ENCODE measurements at regions not wholly inside any gene's neighbourhood (a gene's known extent, or its start where the extent isn't known, plus 50 kb on each side); places are given as distances from the start of the nearest gene placed in this dataset.

DNA sequence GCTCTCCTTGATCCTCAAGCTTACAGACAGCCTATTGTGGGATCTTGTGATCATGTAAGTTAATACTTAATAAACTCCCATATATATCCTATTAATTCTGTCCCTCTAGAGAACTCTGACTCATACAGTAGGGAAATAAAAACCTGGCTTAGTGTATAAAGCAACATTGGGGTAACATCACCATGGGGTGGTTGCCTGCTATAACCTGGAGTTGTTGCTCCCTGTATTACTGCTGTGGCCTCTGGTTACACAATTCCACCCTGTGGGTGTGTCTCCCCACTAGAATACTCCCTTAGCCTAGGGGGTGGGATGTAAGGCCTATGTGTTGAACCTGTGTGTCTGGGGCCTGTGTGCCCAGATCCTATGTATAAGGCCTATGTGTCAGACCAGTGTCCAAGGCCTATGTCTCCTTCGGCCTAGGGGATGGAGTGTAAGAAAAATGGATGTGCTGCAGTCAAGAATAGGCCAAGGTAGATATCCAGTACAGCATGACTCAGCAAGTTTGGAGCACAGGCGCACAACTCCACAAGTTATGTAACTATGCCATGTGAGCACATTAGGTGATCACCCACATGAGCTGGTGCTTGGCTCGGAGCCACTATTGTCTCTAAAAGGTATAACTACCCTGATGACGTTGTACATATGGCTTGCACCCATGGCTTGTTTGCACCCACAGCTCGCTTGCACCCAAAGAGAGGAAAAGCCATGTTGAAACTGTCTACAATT lies 96.8 kb upstream of the C1orf21 start:
- no peak for DNase-seq (ENCODE audit: low spot score)
- H3K36me3 ChIP-seq = no peaks in the 10 kb centered on the region
- no peak overlapping the region for H3K27ac ChIP-seq
- intact Hi-C loops (cut with DNase I) = no loop called here
- no peaks in the 10 kb centered on the region for H3K9me3 ChIP-seq
- TF ChIP-seq, protein P1, sequence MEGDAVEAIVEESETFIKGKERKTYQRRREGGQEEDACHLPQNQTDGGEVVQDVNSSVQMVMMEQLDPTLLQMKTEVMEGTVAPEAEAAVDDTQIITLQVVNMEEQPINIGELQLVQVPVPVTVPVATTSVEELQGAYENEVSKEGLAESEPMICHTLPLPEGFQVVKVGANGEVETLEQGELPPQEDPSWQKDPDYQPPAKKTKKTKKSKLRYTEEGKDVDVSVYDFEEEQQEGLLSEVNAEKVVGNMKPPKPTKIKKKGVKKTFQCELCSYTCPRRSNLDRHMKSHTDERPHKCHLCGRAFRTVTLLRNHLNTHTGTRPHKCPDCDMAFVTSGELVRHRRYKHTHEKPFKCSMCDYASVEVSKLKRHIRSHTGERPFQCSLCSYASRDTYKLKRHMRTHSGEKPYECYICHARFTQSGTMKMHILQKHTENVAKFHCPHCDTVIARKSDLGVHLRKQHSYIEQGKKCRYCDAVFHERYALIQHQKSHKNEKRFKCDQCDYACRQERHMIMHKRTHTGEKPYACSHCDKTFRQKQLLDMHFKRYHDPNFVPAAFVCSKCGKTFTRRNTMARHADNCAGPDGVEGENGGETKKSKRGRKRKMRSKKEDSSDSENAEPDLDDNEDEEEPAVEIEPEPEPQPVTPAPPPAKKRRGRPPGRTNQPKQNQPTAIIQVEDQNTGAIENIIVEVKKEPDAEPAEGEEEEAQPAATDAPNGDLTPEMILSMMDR (IDR thresholded peaks at IDR 0.05) = no peak
- no peak for TF ChIP-seq POLR2AphosphoS5 (IDR thresholded peaks at IDR 0.05)
- no peak for TF ChIP-seq POLR2A (IDR thresholded peaks at IDR 0.05)
- 97% methylated on average over 5 of the region's 5 CpGs for WGBS
- H3K4me1 ChIP-seq (replicated peaks) = no peaks in the 10 kb centered on the region
- no peak overlapping the region for H3K4me3 ChIP-seq
- no peaks in the 10 kb centered on the region for H3K27me3 ChIP-seq (replicated peaks; ENCODE audit: insufficient read depth)

DNA sequence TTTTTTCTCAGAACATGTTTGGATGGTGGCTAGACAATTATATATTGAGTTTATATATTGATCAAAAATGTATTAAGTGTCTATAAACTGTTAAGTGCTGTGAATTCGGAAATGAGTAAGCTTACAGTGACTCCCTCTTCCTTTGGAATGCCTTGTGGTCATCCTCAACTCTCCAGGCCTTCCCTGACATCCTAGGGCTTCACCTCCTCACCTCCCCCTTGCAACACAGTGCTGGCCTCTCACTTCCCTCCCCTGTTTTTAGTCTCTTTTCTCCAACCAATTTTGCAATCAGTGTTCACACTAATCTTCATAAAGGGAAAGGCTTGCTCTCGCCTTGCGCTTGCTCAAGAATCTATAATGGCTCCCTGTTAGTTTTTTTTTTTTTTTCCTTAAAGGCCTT lies 95.1 kb upstream of the C1orf21 start:
- intact Hi-C loops (cut with DNase I) = no loop called here
- no peak overlapping the region for H3K4me3 ChIP-seq
- H3K27ac ChIP-seq = no peak overlapping the region
- 86% methylated on average over 3 of the region's 3 CpGs for WGBS
- no peak for DNase-seq (ENCODE audit: low spot score)
- no peaks in the 10 kb centered on the region for H3K27me3 ChIP-seq (replicated peaks; ENCODE audit: insufficient read depth)
- no peaks in the 10 kb centered on the region for H3K36me3 ChIP-seq
- TF ChIP-seq POLR2A (IDR thresholded peaks at IDR 0.05) (no peak), POLR2AphosphoS5 (IDR thresholded peaks at IDR 0.05) (no peak)
- TF ChIP-seq, protein P1 (IDR thresholded peaks at IDR 0.05) = no peak
- H3K9me3 ChIP-seq = no peaks in the 10 kb centered on the region
- no peaks in the 10 kb centered on the region for H3K4me1 ChIP-seq (replicated peaks)

DNA sequence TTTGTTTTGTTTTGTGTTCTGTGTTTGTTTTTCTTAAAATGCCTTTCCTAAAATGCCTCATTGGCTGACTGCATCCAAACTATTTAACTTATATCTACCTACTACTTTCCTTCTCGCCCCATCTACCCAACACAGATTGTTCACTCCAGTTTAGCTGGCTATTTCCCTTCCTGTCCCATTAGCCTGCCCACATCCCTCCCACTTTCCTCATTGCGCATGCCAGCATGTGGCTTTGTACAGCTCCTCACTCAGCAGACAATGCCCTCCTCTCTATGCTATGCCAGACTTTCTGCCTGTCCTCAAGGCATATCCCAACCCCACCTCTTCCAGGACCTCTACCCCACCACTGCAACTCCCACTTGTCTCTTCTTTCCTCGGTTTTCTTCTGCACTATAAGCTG lies 94.7 kb upstream of the C1orf21 start:
- Histone ChIP-seq H3K27me3 (replicated peaks; ENCODE audit: insufficient read depth) (no peaks in the 10 kb centered on the region), H3K27ac (no peak overlapping the region), H3K4me3 (no peak overlapping the region), H3K4me1 (replicated peaks) (no peaks in the 10 kb centered on the region), H3K36me3 (no peaks in the 10 kb centered on the region), H3K9me3 (no peaks in the 10 kb centered on the region)
- intact Hi-C loops (cut with DNase I) = no loop called here
- 96% methylated on average over 3 of the region's 3 CpGs for WGBS
- no peak for TF ChIP-seq POLR2A (IDR thresholded peaks at IDR 0.05)
- TF ChIP-seq, protein P1 (IDR thresholded peaks at IDR 0.05) = no peak
- no peak for TF ChIP-seq POLR2AphosphoS5 (IDR thresholded peaks at IDR 0.05)
- DNase-seq (ENCODE audit: low spot score) = no peak

DNA sequence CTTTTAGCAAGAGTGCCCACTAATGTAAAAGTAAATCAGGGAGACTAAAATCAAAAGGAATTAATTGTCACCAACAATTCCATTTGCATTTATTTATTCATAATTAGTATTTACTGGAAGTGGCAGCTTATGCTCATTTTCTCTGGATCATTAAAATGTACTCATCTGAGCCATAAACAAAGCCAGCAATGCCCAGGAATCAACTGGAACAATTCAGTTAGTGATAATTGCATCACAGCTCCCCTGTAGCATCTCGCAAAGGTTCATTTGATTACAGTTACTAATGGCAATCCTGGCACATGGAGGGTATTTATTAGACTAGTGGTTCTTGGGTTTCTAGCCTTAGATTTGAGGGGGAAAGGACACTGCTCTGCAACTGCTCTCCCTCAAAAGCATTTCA lies 92.7 kb upstream of the C1orf21 start:
- intact Hi-C loops (cut with DNase I) = no loop called here
- no peaks in the 10 kb centered on the region for H3K9me3 ChIP-seq
- H3K27ac ChIP-seq = no peak overlapping the region
- 92% methylated on average over 1 of the region's 1 CpG for WGBS
- no peak overlapping the region for H3K4me3 ChIP-seq
- no peaks in the 10 kb centered on the region for H3K27me3 ChIP-seq (replicated peaks; ENCODE audit: insufficient read depth)
- no peaks in the 10 kb centered on the region for H3K36me3 ChIP-seq
- no peaks in the 10 kb centered on the region for H3K4me1 ChIP-seq (replicated peaks)
- TF ChIP-seq POLR2AphosphoS5 (IDR thresholded peaks at IDR 0.05) (no peak), POLR2A (IDR thresholded peaks at IDR 0.05) (no peak)
- TF ChIP-seq, protein P1 (IDR thresholded peaks at IDR 0.05) = no peak
- no peak for DNase-seq (ENCODE audit: low spot score)

Measured in prostate gland (tissue), 2 donors.